Peyer's patch (tissue), 4 donors: ENCODE measurements at regions not wholly inside any gene's neighbourhood (a gene's known extent, or its start where the extent isn't known, plus 50 kb on each side); places are given as distances from the start of the nearest gene placed in this dataset.

Experiments
- DNase-seq, 3 donors: peaks; one replicate each; pipeline ENCODE4 v3.0.0-alpha.2; 2017 to 2019
- H3K27ac ChIP-seq, 4 donors: fragments of 200-600 bp; sonication (generic); one replicate each; pipeline ENCODE4 v1.5.1; 2016 to 2019
- H3K27me3 ChIP-seq, 2 donors: fragments of 200-600 bp; sonication (generic); one replicate each; pipeline ENCODE4 v1.5.1; 2019
- H3K36me3 ChIP-seq, 3 donors: fragments of 200-600 bp; sonication (generic); one replicate each; pipeline ENCODE4 v1.5.1; 2016 to 2019
- H3K4me1 ChIP-seq, 4 donors: fragments of 200-600 bp; sonication (generic); one replicate each; pipeline ENCODE4 v1.5.1; 2016 to 2019
- H3K4me3 ChIP-seq, 4 donors: fragments of 200-600 bp; sonication (generic); 1 replicate in 3 of 4; 2 replicates in 1 of 4; pipeline ENCODE4 v1.5.1; 2016 to 2019; ENCODE audit warnings: mild to moderate bottlenecking in 1 of 4
- H3K9me3 ChIP-seq, 4 donors: fragments of 200-600 bp; sonication (generic); one replicate each; pipeline ENCODE4 v1.5.1; 2016 to 2019; ENCODE audit warnings: mild to moderate bottlenecking in 1 of 4
- CTCF ChIP-seq, 6 experiments: fragments of 450-650 bp in 4 of 6; fragments of 200-600 bp in 2 of 6; sonication (generic) in 1 of 6; IDR thresholded peaks; one replicate each; pipeline ENCODE4 v1.5.1; 2017 to 2019; ENCODE audit warnings: antibody characterized with exemption in 6 of 6, mild to moderate bottlenecking in 3 of 6, moderate library complexity in 1 of 6
- POLR2A ChIP-seq, 2 donors: fragments of 450-650 bp; IDR thresholded peaks; one replicate each; pipeline ENCODE4 v1.5.1; 2017; ENCODE audit warnings: antibody characterized with exemption in 2 of 2, mild to moderate bottlenecking in 2 of 2, moderate library complexity in 2 of 2

- no peak overlapping the region for H3K27ac ChIP-seq
- no peak for TF ChIP-seq POLR2A (IDR thresholded peaks at IDR 0.05)
- no peak for TF ChIP-seq CTCF (IDR thresholded peaks at IDR 0.05)
These were observed 170.4 kb downstream of the SYK start for GRCh38 chr9:90972057-90972456.

GRCh38 chr9:90974016-90974415 is 172.4 kb downstream of the SYK start:
- no peak for DNase-seq
- no peak for TF ChIP-seq POLR2A (IDR thresholded peaks at IDR 0.05)
- no peak for TF ChIP-seq CTCF (IDR thresholded peaks at IDR 0.05)

More at GRCh38 chr9:90972057-90972456, 170.4 kb downstream of the SYK start:
- H3K4me1 ChIP-seq, result no peaks in the 10 kb centered on the region
- H3K36me3 ChIP-seq, result no peaks in the 10 kb centered on the region
- no peak for DNase-seq
- H3K4me3 ChIP-seq, result no peak overlapping the region
- no peaks in the 10 kb centered on the region for H3K9me3 ChIP-seq
- no peaks in the 10 kb centered on the region for H3K27me3 ChIP-seq

GRCh38 chr9:90974643-90975245 is 173.1 kb downstream of the SYK start:
- Histone ChIP-seq H3K36me3 (no peaks in the 10 kb centered on the region), H3K27me3 (no peaks in the 10 kb centered on the region), H3K9me3 (no peaks in the 10 kb centered on the region), H3K4me1 (no peaks in the 10 kb centered on the region), H3K4me3 (no peak overlapping the region), H3K27ac (no peak overlapping the region)
- no peak for DNase-seq
- no peak for TF ChIP-seq POLR2A (IDR thresholded peaks at IDR 0.05)
- TF ChIP-seq CTCF (IDR thresholded peaks at IDR 0.05), result no peak

More at GRCh38 chr9:90974016-90974415, 172.4 kb downstream of the SYK start:
- no peaks in the 10 kb centered on the region for H3K9me3 ChIP-seq
- H3K27ac ChIP-seq, result no peak overlapping the region
- H3K36me3 ChIP-seq, result no peaks in the 10 kb centered on the region
- no peak overlapping the region for H3K4me3 ChIP-seq
- H3K27me3 ChIP-seq, result no peaks in the 10 kb centered on the region
- no peaks in the 10 kb centered on the region for H3K4me1 ChIP-seq

- Histone ChIP-seq H3K36me3 (no peaks in the 10 kb centered on the region), H3K4me1 (no peaks in the 10 kb centered on the region), H3K27me3 (no peaks in the 10 kb centered on the region), H3K27ac (no peak overlapping the region), H3K4me3 (no peak overlapping the region), H3K9me3 (no peaks in the 10 kb centered on the region)
- DNase-seq, result no peak
- TF ChIP-seq POLR2A (IDR thresholded peaks at IDR 0.05) (no peak), CTCF (IDR thresholded peaks at IDR 0.05) (no peak)
These were observed 174.3 kb downstream of the SYK start for GRCh38 chr9:90975781-90976538.

GRCh38 chr9:90979138-90979551 is 177.5 kb downstream of the SYK start:
- Histone ChIP-seq H3K4me3 (no peak overlapping the region), H3K36me3 (no peaks in the 10 kb centered on the region), H3K9me3 (no peaks in the 10 kb centered on the region), H3K4me1 (no peaks in the 10 kb centered on the region), H3K27ac (no peak overlapping the region), H3K27me3 (no peaks in the 10 kb centered on the region)
- TF ChIP-seq POLR2A (IDR thresholded peaks at IDR 0.05) (no peak), CTCF (IDR thresholded peaks at IDR 0.05) (no peak)
- DNase-seq, result no peak
